Thoracic aorta (tissue), 2 donors: ENCODE measurements at regions not wholly inside any gene's neighbourhood (a gene's known extent, or its start where the extent isn't known, plus 50 kb on each side); places are given as distances from the start of the nearest gene placed in this dataset.
A peak's percentile ranks its signal among the peaks of the same experiment; 100 is the strongest.
"Not testable (repeated sequence)": the region's sequence is repeated elsewhere in the genome, so short reads cannot be mapped to it uniquely, and the experiment has no call there.

Source experiments
- ATAC-seq: fragments of 150-250 bp; one replicate; pipeline ENCODE4 v1.8.0; 2017; ENCODE audit warnings: low read depth; ENCODE audit not compliant: insufficient number of reproducible peaks, low FRiP score
- DNase-seq: peaks from one replicate; pipeline ENCODE4 v3.0.0-alpha.2; 2020; ENCODE audit warnings: low spot score
- H3K27ac ChIP-seq, 2 donors: fragments of 200-600 bp; sonication (generic); 1 replicate in 1 of 2; 2 replicates in 1 of 2; pipeline ENCODE4 v1.5.1; 2016; ENCODE audit warnings: mild to moderate bottlenecking in 2 of 2, moderate library complexity in 2 of 2
- H3K27me3 ChIP-seq: fragments of 200-600 bp; sonication (generic); replicated peaks from 2 replicates; pipeline ENCODE4 v1.6.0; 2016; ENCODE audit warnings: mild to moderate bottlenecking; ENCODE audit not compliant: insufficient read depth
- H3K36me3 ChIP-seq: fragments of 200-600 bp; sonication (generic); one replicate; pipeline ENCODE4 v1.5.1; 2016
- H3K4me1 ChIP-seq, 2 donors: fragments of 200-600 bp; sonication (generic); 1 replicate in 1 of 2; 2 replicates in 1 of 2; pipeline versions ENCODE4 v1.5.1 to v1.6.0; 2016; ENCODE audit warnings: low read depth in 2 of 2, mild to moderate bottlenecking in 1 of 2; ENCODE audit not compliant: control insufficient read depth in 1 of 2
- H3K4me3 ChIP-seq: fragments of 200-600 bp; sonication (generic); 2 replicates; pipeline ENCODE4 v1.5.1; 2016; ENCODE audit warnings: mild to moderate bottlenecking
- H3K9me3 ChIP-seq: fragments of 200-600 bp; sonication (generic); 2 replicates; pipeline ENCODE4 v1.5.1; 2016
- CTCF ChIP-seq: fragments of 200-600 bp; sonication (generic); IDR thresholded peaks from one replicate; pipeline ENCODE4 v1.5.1; 2019; ENCODE audit warnings: antibody characterized with exemption

- Histone ChIP-seq H3K4me1 (peaks cover 3 to 28% of the 10 kb centered on the region in 2 donors), H3K27ac (no peak overlapping the region), H3K4me3 (no peak overlapping the region), H3K9me3 (peaks cover 4% of the 10 kb centered on the region), H3K27me3 (no peaks in the 10 kb centered on the region), H3K36me3 (no peaks in the 10 kb centered on the region)
- no peak for TF ChIP-seq CTCF
- no peak for DNase-seq
- ATAC-seq: no peak
Measured at GRCh38 chr10:44749151-44749550, 162.0 kb upstream of the TMEM72 start.

- H3K36me3 ChIP-seq: no peaks in the 10 kb centered on the region
- DNase-seq (no peak), ATAC-seq (peak; percentile 76)
- H3K27me3 ChIP-seq: no peaks in the 10 kb centered on the region
- peaks cover 10 to 43% of the 10 kb centered on the region in 2 donors for H3K4me1 ChIP-seq
- no peak for TF ChIP-seq CTCF
- no peak overlapping the region for H3K4me3 ChIP-seq
- H3K9me3 ChIP-seq: peaks cover 4% of the 10 kb centered on the region
- no peak overlapping the region for H3K27ac ChIP-seq
Measured at GRCh38 chr10:44752451-44753441, 158.4 kb upstream of the TMEM72 start.

DNA sequence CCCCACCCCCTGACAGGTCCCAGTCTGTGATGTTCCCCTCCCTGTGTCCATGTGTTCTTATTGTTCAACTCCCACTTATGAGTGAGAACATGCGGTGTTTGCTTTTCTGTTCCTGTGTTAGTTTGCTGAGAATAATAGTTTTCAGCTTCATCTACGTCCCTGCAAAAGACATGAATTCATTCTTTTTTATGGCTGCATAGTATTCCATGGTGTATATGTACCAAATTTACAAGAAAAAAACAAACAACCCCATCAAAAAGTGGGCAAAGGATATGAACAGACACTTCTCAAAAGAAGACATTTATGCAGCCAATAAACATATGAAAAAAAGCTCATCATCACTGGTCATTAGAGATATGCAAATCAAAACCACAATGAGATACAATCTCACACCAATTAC is 156.8 kb upstream of the TMEM72 start:
- not testable (repeated sequence) for H3K36me3 ChIP-seq, ATAC-seq, H3K27me3 ChIP-seq, H3K4me3 ChIP-seq, H3K27ac ChIP-seq, H3K9me3 ChIP-seq, DNase-seq
- H3K4me1 ChIP-seq: peaks cover 10 to 43% of the 10 kb centered on the region in 2 donors

DNA sequence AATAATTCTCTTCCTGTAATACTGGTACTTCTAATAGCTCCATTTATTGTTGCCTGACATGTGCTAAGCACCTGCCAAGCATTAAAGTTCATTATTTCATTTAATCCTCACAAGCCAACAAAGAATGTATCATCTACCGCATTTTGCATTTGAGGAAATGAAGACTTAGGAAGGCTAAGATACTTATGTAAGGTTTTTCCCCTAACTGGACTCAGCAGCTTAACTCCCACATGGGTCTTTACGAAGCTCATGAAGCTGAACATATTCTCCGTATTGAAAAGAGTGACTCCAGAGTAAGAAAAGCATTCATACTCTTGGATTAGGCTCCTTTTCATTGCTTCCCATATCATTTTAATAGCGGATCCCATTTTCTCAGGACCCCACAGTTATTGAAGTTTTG is 155.7 kb upstream of the TMEM72 start:
- Histone ChIP-seq H3K4me3 (peak overlapping the region; percentile 52), H3K36me3 (no peaks in the 10 kb centered on the region), H3K4me1 (peaks cover 10 to 43% of the 10 kb centered on the region in 2 donors), H3K9me3 (no peaks in the 10 kb centered on the region), H3K27me3 (no peaks in the 10 kb centered on the region), H3K27ac (no peak overlapping the region)
- DNase-seq: no peak
- ATAC-seq: no peak
- TF ChIP-seq CTCF: no peak

DNA sequence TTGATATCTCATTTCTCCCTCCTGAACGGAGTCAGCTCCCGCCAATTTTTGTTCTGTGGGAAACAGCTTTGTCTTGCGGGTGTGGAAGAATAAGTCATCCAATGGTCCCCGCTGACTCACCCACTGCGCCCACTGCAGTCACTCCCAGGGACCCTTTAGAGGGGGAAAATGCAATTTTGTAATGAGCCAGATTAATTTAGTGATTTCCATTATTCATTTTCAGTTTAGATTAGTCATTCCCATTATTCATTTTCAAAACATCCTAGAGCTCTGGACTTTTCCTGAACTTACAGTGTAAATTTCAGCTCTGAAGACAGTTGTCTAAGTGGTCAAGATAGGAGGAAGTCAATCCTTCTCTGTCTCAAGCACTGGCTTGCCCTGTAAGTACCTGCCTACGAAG is 154.9 kb upstream of the TMEM72 start:
- DNase-seq: no peak
- Histone ChIP-seq H3K4me1 (peaks cover 10 to 42% of the 10 kb centered on the region in 2 donors), H3K36me3 (no peaks in the 10 kb centered on the region), H3K4me3 (peak overlapping the region; percentile 52), H3K27me3 (no peaks in the 10 kb centered on the region), H3K27ac (no peak overlapping the region), H3K9me3 (no peaks in the 10 kb centered on the region)
- no peak for TF ChIP-seq CTCF
- ATAC-seq: no peak
